ENCODE measurements at regions not wholly inside any gene's neighbourhood (a gene's known extent, or its start where the extent isn't known, plus 50 kb on each side); places are given as distances from the start of the nearest gene placed in this dataset.

DNA sequence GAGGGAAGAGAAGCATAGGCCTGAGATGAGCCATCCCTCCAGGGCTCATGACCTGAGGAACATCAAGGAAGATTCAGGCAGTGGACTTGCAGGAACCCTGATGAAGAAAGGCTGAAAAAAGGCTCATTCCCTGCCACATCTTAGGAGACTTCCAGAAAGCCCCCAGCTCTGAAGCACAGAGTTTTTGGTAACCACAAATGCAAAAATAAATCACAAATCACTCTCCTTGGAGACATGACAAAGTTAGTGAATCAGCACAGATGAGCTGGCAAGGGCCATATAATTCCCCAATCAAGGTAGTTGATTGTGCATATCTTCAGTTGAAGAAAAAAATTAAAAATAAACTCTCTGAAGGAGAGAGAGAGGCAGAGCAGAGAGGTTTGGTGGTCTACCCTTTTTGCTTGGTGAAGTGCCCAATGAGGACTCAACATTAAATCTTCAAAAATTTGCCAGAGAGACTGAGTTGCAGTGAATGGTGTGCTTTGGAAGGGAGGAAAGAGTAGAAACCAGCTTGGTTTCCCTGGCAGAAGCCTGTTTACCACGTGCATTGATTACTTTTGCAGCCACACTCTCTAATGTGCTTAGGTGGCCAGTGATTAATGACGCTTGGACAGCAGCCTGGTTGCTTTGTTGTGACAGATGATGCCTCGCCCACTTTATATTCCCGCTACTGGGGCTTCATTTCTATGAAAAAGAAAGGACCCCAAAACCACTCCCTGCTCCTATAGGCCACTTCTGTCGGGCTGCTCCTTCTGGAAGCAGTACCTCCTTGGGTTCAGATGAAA, 257.4 kb upstream of the SLC14A2 start:
- intact Hi-C loops (cut with DNase I), result no loop called here
- peak in 1 of 42 donors; percentile 40 for DNase-seq

DNA sequence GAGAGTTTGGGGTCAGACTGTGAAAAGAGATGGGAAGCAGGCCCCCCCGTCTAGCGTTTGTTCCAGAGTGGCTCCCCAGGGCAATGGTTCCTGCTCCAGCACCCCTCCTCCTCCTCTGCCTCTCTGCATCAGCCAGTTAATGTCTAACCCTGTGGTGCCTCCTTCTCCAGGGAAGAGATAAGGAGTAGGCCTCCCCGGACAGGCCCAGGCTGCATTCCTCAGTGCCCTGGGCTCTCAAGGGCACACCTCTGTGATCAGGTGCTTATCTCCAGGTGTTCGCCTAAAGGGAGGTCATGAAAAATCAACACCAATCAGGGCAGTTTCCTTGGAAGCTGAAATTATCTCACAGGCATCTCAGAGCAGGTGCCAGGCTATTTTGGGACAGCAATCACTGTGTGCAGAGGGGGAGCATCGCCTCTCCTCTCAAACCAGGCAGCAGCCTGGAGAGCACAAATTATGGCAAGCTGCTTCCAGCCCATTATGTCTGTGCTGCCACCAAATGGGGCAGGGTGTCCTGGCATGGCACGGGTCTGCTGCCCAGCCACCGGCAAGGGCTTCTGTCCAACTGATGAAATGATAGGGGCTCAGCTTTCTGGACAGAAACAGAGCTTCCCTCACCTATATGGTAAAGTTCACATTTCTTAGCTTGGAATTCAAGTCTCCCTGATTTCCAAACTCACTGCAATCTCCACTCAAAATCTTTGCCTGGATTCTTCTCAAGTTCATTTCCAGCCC, 255.8 kb upstream of the SLC14A2 start:
- intact Hi-C loops (cut with DNase I), result no loop called here
- DNase-seq, result peak in 3 of 42 donors; percentile 18 to 42 (median 28)

DNA sequence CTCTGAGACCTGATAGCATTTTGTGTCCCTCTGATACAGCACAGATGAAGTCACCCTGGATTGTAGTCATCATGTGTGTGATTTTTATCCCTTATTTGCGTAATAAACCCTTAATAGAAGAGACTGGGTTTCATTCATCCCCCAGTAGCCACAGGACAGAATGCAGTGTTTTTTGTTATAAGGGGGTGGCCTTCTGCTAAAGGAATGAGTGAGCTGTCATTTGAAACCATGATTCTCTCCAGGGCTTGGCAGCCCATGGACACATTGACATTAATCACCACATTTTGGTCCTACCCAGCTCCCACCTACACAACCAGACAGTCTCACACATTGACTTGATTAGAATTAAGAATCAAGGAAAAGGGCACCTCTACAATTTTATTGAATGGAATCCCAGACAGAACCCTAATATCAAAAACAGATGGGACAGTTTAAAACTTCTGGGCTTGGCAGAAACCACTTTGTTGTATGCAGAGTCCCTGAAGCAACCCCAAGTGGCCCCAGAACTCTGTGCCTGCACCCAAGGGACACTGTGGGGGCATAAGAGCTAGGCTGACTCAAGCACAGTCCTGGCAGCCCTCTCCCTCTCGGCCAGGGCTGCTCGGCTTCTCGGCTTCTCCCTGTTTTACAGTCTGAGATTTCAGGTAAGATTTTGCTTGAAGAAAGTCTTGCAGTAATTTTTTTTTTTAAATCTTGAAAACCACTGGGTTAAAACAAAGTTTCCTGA, 254.0 kb upstream of the SLC14A2 start:
- intact Hi-C loops (cut with DNase I), result no loop called here
- DNase-seq, result no peak

GRCh38 chr18:45363196-45363595, 252.1 kb upstream of the SLC14A2 start:
- DNase-seq, result peak in 16 of 42 donors; percentile 10 to 69 (median 40)
- intact Hi-C loops (cut with DNase I), result no loop called here

DNA sequence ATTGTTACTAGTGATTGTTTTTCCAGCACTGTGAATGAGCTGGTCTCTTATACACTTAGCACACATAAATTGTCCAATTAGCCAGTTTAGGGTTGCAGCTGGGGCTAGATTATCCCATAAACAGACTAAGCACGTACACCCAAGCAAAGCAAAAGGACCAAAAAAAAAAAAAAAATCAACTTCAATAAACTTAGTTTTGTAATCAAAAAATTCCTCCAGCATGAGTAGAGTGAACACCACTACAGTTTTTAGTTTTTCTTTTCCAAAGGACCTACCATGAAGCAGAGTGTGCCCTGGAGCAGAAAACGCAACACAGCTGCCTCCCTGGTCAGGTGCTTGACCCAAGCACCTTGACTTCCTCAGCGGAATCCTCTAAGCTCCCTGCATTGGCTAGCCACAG, 249.4 kb upstream of the SLC14A2 start:
- DNase-seq, result no peak
- intact Hi-C loops (cut with DNase I), result no loop called here

DNA sequence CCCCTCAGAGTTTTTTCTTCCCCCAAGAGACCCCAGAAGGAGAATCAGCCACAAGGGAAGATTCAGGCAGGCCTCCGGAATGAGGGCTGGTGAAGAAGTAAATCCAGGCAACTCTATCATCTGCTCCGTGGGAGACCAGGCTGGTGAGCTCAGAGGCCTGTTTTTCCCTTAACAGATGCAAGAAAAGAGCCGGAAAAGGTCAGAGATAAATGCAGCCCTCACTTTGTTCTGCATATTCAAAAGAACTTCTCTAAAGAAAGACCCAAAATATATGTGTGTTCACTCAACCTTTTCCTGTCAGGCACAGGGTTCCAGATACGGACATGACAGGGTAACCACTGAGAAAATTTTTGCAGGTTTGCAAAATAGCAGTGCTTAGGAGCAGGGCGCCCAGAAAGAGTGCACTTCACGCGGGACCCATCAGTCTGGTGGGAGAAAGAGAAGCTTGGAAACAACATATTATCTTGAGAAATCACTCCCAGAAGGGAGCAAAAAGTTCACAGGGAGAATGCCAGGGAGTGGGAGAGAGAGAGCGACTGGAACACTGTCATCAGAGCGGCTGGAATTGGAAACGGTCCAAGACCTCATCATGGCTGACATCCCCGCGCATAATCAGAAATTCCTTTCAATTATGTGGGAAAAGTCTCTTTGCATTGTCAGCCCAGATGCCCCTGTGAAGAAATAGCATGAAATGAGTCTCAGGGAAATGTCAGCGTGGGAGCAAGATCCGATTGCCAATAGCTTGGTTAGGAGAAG, 244.8 kb upstream of the SLC14A2 start:
- intact Hi-C loops (cut with DNase I), result no loop called here
- no peak for DNase-seq

DNA sequence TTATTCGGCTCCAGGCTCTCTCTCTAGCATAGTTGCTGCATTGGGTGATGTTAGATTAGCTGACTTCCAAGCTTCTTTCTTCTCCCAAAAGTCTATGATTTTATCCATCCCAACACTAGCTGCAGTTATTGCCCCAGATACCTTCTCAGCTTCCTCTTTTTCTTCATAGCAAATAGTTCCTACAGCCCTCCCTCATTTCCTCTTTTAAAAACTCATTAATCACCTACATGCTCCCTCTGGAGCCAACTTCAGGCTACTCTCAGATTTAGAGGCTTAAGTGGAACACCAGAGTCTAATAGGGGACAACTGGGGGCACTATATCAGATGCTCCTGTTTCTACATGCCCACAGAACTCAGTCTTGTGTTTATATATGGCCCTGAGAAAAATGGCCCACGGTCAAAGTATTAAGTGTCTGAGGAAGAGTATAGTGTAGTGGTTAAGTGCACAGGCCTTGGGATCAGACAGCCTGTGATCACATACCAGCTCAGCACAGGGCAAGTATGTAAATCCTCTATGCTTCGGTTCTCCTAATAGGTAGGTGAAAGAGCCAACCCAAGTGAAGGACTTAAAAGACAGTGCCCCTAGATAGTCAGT, 241.9 kb upstream of the SLC14A2 start:
- intact Hi-C loops (cut with DNase I), result no loop called here
- DNase-seq, result no peak

GRCh38 chr18:45374236-45374635, 241.0 kb upstream of the SLC14A2 start:
- DNase-seq, result no peak
- intact Hi-C loops (cut with DNase I), result no loop called here

DNA sequence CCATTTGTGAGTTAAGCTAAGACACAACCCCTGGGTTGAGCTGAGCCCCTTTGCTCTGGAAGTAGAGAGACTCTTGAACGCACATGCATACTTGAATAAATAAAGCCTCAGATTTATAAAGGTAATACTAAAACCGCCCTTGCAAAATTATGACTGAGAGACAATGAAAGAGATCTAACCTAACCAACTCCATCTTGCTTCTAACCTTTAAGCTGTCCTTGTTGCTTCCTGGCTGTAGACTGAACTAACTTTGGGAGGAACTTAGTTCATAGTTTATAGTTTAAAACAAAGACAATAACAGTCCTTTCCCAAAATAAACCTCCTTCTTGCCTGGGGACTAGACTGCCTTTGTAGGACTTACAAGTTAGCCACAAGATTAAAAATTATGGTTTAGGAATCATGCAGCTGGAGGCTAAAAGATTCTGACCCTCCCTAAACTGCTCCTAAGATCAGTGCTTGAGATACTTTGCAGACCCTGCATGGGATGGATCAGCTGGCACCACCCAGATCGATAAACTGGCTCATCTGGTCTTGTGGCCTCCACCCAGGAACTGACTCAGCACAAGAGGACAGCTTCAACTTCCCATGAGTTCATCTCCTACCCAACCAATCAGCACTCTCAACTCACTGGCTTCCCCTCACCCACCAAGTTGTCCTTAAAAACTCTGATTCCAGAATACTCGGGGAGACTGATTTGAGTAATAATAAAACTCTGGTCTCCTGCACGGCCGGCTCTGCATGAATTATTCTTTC, 240.2 kb upstream of the SLC14A2 start:
- no peak for DNase-seq
- intact Hi-C loops (cut with DNase I), result no loop called here

DNA sequence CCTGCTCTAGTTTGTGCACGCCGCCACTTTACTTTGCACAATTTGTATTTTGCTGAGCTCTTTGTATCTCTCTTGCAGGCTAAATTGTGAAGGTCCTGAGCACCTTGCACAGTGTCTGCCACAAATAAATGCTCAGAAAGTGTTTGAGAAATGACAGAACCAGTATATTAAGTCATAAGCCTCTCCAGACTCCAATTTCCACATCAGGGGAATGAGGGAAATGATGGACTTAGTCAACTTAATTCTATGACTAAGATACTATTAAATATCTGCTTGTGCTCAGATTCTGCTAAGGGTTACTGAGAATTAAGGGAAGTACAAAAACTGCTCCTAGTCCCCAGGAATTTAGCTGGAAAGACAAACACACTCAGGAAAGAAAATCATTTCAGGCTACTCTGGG, 239.1 kb upstream of the SLC14A2 start:
- intact Hi-C loops (cut with DNase I), result no loop called here
- no peak for DNase-seq

DNA sequence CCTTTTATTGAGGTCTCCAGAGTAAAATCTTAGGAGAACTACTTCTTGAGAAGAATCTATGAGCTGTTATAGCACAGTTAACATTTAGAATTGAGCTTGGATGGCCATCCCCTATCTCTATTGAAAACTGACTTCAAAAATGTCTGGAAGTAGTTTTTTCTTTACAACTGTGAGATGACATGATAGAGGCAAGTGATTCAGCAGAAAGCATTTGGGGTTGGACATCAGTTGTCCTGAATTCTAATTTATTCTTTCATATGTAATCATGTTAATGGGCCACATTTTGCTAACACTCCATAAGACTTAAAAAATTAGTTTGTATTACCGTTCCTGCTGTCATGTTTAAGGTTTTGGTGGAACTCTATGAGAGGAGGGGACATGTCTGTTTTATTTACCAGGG, 237.0 kb upstream of the SLC14A2 start:
- intact Hi-C loops (cut with DNase I), result no loop called here
- no peak for DNase-seq

DNA sequence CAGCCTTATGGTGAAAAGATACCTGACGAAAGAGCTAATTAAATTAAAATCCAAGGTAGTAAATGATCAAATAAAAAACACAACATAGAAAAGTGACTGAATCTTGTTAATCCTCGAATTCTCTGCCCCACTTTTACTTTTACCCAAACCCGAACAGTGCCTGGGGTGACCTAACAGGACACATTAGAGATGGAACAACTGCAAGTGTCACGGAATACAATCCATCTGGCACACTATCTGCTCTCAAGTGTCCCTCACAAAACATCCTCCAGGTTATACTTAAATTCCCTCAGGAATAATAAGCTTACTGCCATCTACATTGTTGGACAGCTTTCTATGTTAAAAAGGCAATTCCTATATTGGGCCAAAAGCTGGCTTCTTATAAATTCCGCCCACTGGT, 236.3 kb upstream of the SLC14A2 start:
- no peak for DNase-seq
- intact Hi-C loops (cut with DNase I), result no loop called here

GRCh38 chr18:45379903-45380302, 235.4 kb upstream of the SLC14A2 start:
- DNase-seq, result peak in 1 of 42 donors; percentile 24
- intact Hi-C loops (cut with DNase I), result loop anchor here (10.0 kb wide), 1 partner anchor 695 kb away; the partner anchor contains the start of gene SETBP1

GRCh38 chr18:45381282-45381681, 234.0 kb upstream of the SLC14A2 start:
- intact Hi-C loops (cut with DNase I), result loop anchor here (10.0 kb wide), 1 partner anchor 696 kb away; the partner anchor contains the start of gene SETBP1
- DNase-seq, result no peak

DNA sequence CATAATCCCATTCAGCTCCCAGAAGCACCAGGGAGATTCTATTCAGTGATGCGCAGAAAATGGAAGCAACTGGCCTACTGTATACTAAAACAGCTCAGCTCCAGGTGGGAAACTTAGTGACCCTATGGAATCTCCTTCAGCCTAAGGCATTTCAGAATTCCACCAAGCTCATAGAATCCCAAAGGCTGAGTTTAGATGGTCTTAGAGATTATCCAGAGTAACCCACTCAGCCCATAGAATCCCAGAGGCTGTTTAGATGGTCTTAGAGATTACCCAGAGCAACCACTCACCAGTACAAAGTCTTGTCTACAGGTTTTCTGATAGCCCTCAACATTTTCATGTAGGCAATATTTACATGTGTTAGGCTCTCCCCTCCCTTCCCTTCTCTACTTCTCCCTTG, 232.0 kb upstream of the SLC14A2 start:
- DNase-seq, result no peak
- intact Hi-C loops (cut with DNase I), result loop anchor here (10.0 kb wide), 1 partner anchor 698 kb away; the partner anchor contains the start of gene SETBP1

- intact Hi-C loops (cut with DNase I), result loop anchor here (10.0 kb wide), 1 partner anchor 700 kb away; the partner anchor contains the start of gene SETBP1
- peak; percentile 20 to 83 (median 58) for DNase-seq
Observed at GRCh38 chr18:45384137-45384961, 230.9 kb upstream of the SLC14A2 start.

- intact Hi-C loops (cut with DNase I), result loop anchor here (10.0 kb wide), 1 partner anchor 700 kb away; the partner anchor contains the start of gene SETBP1
- no peak for DNase-seq
Observed at GRCh38 chr18:45384962-45385315, 230.3 kb upstream of the SLC14A2 start.

All from head of caudate nucleus (tissue), 42 donors.